ENCODE measurements at regions not wholly inside any gene's neighbourhood (a gene's known extent, or its start where the extent isn't known, plus 50 kb on each side); places are given as distances from the start of the nearest gene placed in this dataset.
A peak's percentile ranks its signal among the peaks of the same experiment; 100 is the strongest.

DNA sequence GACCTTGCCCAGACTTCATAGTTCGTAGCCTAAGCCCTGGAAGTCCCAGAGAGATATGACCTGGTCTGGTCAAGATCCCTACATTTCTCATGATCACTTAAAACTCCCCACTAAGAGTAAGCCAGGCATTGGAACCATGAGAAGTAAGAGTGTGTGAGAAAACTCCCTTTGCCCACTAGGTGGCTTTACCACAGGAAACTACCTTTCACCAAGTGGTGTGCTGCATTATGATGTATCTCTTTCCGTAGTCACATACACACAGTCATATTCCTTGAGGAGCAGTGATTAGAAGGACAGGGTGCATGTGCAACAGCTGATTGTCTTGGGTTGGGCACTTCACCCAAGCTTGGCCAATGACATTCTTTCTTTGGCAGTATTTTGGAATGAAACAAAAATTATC lies 639.3 kb downstream of the KCNJ2 start:
- TF ChIP-seq, protein P1, sequence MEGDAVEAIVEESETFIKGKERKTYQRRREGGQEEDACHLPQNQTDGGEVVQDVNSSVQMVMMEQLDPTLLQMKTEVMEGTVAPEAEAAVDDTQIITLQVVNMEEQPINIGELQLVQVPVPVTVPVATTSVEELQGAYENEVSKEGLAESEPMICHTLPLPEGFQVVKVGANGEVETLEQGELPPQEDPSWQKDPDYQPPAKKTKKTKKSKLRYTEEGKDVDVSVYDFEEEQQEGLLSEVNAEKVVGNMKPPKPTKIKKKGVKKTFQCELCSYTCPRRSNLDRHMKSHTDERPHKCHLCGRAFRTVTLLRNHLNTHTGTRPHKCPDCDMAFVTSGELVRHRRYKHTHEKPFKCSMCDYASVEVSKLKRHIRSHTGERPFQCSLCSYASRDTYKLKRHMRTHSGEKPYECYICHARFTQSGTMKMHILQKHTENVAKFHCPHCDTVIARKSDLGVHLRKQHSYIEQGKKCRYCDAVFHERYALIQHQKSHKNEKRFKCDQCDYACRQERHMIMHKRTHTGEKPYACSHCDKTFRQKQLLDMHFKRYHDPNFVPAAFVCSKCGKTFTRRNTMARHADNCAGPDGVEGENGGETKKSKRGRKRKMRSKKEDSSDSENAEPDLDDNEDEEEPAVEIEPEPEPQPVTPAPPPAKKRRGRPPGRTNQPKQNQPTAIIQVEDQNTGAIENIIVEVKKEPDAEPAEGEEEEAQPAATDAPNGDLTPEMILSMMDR (conservative IDR thresholded peaks at IDR 0.05; ENCODE audit: low read depth in 2 of 2), result peak; percentile 68 to 70
- TF ChIP-seq EZH2phosphoT487 (IDR thresholded peaks at IDR 0.05; ENCODE audit: unreplicated experiment) (no peak), POLR2AphosphoS5 (IDR thresholded peaks at IDR 0.05; ENCODE audit: low read depth) (no peak), EZH2 (IDR thresholded peaks at IDR 0.05; ENCODE audit: low read depth, unreplicated experiment) (no peak)
- TF ChIP-seq, protein P2, sequence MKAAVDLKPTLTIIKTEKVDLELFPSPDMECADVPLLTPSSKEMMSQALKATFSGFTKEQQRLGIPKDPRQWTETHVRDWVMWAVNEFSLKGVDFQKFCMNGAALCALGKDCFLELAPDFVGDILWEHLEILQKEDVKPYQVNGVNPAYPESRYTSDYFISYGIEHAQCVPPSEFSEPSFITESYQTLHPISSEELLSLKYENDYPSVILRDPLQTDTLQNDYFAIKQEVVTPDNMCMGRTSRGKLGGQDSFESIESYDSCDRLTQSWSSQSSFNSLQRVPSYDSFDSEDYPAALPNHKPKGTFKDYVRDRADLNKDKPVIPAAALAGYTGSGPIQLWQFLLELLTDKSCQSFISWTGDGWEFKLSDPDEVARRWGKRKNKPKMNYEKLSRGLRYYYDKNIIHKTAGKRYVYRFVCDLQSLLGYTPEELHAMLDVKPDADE (IDR thresholded peaks at IDR 0.05), result no peak
- TF ChIP-seq, protein P3, sequence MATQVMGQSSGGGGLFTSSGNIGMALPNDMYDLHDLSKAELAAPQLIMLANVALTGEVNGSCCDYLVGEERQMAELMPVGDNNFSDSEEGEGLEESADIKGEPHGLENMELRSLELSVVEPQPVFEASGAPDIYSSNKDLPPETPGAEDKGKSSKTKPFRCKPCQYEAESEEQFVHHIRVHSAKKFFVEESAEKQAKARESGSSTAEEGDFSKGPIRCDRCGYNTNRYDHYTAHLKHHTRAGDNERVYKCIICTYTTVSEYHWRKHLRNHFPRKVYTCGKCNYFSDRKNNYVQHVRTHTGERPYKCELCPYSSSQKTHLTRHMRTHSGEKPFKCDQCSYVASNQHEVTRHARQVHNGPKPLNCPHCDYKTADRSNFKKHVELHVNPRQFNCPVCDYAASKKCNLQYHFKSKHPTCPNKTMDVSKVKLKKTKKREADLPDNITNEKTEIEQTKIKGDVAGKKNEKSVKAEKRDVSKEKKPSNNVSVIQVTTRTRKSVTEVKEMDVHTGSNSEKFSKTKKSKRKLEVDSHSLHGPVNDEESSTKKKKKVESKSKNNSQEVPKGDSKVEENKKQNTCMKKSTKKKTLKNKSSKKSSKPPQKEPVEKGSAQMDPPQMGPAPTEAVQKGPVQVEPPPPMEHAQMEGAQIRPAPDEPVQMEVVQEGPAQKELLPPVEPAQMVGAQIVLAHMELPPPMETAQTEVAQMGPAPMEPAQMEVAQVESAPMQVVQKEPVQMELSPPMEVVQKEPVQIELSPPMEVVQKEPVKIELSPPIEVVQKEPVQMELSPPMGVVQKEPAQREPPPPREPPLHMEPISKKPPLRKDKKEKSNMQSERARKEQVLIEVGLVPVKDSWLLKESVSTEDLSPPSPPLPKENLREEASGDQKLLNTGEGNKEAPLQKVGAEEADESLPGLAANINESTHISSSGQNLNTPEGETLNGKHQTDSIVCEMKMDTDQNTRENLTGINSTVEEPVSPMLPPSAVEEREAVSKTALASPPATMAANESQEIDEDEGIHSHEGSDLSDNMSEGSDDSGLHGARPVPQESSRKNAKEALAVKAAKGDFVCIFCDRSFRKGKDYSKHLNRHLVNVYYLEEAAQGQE (IDR thresholded peaks at IDR 0.05; ENCODE audit: unreplicated experiment), result no peak

All from GM23338 (cell line).